GM12878 (cell line): ENCODE measurements at regions not wholly inside any gene's neighbourhood (a gene's known extent, or its start where the extent isn't known, plus 50 kb on each side); places are given as distances from the start of the nearest gene placed in this dataset.

ENCODE experiments used
- ATAC-seq: fragments of 200-7000 bp; cut with Tn5 transposase; 3 replicates; pipeline ENCODE4 v1.9.1; 2020; ENCODE audit warnings: mild to moderate bottlenecking, moderate library complexity
- BruUV-seq: library from RNA; stranded (reverse); fragments of 400-500 nt; replicated peaks from 2 replicates; lab custom pipeline; 2021; lab: Mats Ljungman, UMichigan
- CTCF ChIA-PET: fragments of 300-600 bp; sonication (Branson Sonifier 250); formaldehyde crosslinking; extraction: SDS; loops from one replicate; lab custom pipeline; 2021; ENCODE audit warnings: inconsistent platforms; lab: Yijun Ruan, JAX
- POLR2A ChIA-PET: fragments of 350-600 bp; formaldehyde crosslinking; extraction: SDS; loops from one replicate; lab custom pipeline; 2021; ENCODE audit warnings: inconsistent platforms; lab: Charles Lee
- RAD21 ChIA-PET: fragments of 300-600 bp; sonication (Branson Sonifier 250); formaldehyde crosslinking; loops from one replicate; lab custom pipeline; 2023; ENCODE audit warnings: antibody characterized with exemption; ENCODE audit not compliant: unreplicated experiment; lab: Charles Lee
- SMC1A ChIA-PET: fragments of 300-600 bp; sonication (Branson Sonifier 250); formaldehyde crosslinking; loops from one replicate; lab custom pipeline; 2023; ENCODE audit not compliant: unreplicated experiment, uncharacterized antibody; lab: Charles Lee
- DNase-seq: peaks from one replicate; pipeline ENCODE4 v3.0.0-alpha.2; 2011; ENCODE audit warnings: low read depth, low spot score
- FAIRE-seq: peaks from 3 replicates; lab custom pipeline; 2011; peaks lifted over from hg19 to GRCh38; lab: Jason Lieb, UNC
- H2AFZ ChIP-seq: 2 replicates; pipeline ENCODE4 v1.6.0; 2011; ENCODE audit warnings: low read depth, low read length, control low read depth; ENCODE audit not compliant: control insufficient read depth
- H3K27ac ChIP-seq: 2 replicates; pipeline ENCODE4 v1.5.1; 2011; ENCODE audit warnings: control low read depth; ENCODE audit not compliant: control insufficient read depth, insufficient read depth
- H3K27me3 ChIP-seq, 2 experiments: replicated peaks in 1 of 2; 2 replicates each; pipeline versions ENCODE4 v1.6.0 to v1.6.1; 2011; ENCODE audit warnings: low read length in 1 of 2; ENCODE audit not compliant: control insufficient read depth in 2 of 2, insufficient read depth in 2 of 2
- H3K36me3 ChIP-seq, 2 experiments: 2 replicates each; pipeline ENCODE4 v1.5.1; 2011; ENCODE audit warnings: low read length in 1 of 2; ENCODE audit not compliant: control insufficient read depth in 2 of 2, insufficient read depth in 2 of 2
- H3K4me1 ChIP-seq: 2 replicates; pipeline ENCODE4 v1.6.1; 2011; ENCODE audit warnings: mild to moderate bottlenecking, low read length, moderate library complexity, mixed read lengths; ENCODE audit not compliant: control insufficient read depth, insufficient read depth
- H3K4me2 ChIP-seq: 2 replicates; pipeline ENCODE4 v1.6.0; 2011; ENCODE audit warnings: control low read depth; ENCODE audit not compliant: control insufficient read depth, insufficient read depth
- H3K4me3 ChIP-seq: fragments of 200-600 bp; sonication (generic); 2 replicates; pipeline ENCODE4 v1.5.1; 2016
- H3K79me2 ChIP-seq: 2 replicates; pipeline ENCODE4 v1.6.0; 2011; ENCODE audit warnings: low read length; ENCODE audit not compliant: control insufficient read depth, insufficient read depth
- H3K9ac ChIP-seq: 2 replicates; pipeline ENCODE4 v1.8.0; 2011; ENCODE audit warnings: low read length, control low read depth, mixed read lengths; ENCODE audit not compliant: control insufficient read depth, insufficient read depth
- H3K9me3 ChIP-seq: replicated peaks from 3 replicates; pipeline ENCODE4 v1.5.1; 2011; ENCODE audit warnings: mild to moderate bottlenecking, low read length; ENCODE audit not compliant: control insufficient read depth, insufficient read depth
- H4K20me1 ChIP-seq: 2 replicates; pipeline ENCODE4 v1.6.0; 2011; ENCODE audit not compliant: control insufficient read depth, insufficient read depth
- ATF7 ChIP-seq: fragments of 450-650 bp; IDR thresholded peaks from 2 replicates; pipeline ENCODE4 v1.6.1; 2016; ENCODE audit warnings: low read depth, mild to moderate bottlenecking
- CREM ChIP-seq: IDR thresholded peaks from 2 replicates; pipeline ENCODE4 v1.6.1; 2014; ENCODE audit warnings: antibody characterized with exemption, low read depth
- POLR2AphosphoS2 ChIP-seq: IDR thresholded peaks from 2 replicates; pipeline ENCODE4 v1.6.1; 2011; ENCODE audit warnings: low read depth, mild to moderate bottlenecking, low read length, improper control_type of control experiment, moderate library complexity
- SMAD5 ChIP-seq: IDR thresholded peaks from 2 replicates; pipeline ENCODE4 v1.6.1; 2016; ENCODE audit warnings: antibody characterized with exemption, low read depth
- SP1 ChIP-seq: IDR thresholded peaks from one replicate; pipeline ENCODE4 v1.6.1; 2011; ENCODE audit warnings: low read depth, low read length
- WGBS: methylation state at CpG from one replicate; pipeline ENCODE4 v1.1.6; 2016; ENCODE audit warnings: low lambda C conversion rate; ENCODE audit not compliant: insufficient replicate concordance, insufficient coverage; ENCODE audit errors: missing lambda C conversion rate; 5-methylcytosine and 5-hydroxymethylcytosine counted together
- in situ Hi-C: fragments of 300-500 bp; cut with MboI; formaldehyde crosslinking; loops from 9 replicates; pipeline ENCODE4 v1.14.3; 2018; ENCODE audit warnings: mixed read lengths
- intact Hi-C: fragments of 100-400 bp; cut with micrococcal nuclease; formaldehyde crosslinking; loops from one replicate; pipeline ENCODE4 v1.14.2; 2022; ENCODE audit not compliant: unreplicated experiment
- TF ChIP-seq, protein P1 (sequence below): IDR thresholded peaks from 2 replicates; pipeline ENCODE4 v1.6.1; 2012; ENCODE audit warnings: low read depth, low read length, improper control_type of control experiment
- TF ChIP-seq, protein P2 (sequence below): fragments of 450-650 bp; IDR thresholded peaks from 2 replicates; pipeline ENCODE4 v1.6.1; 2014; ENCODE audit warnings: mild to moderate bottlenecking
- TF ChIP-seq, protein P3 (sequence below): fragments of 450-650 bp; IDR thresholded peaks from 2 replicates; pipeline ENCODE4 v1.6.1; 2017; ENCODE audit warnings: mild to moderate bottlenecking, low read depth, inconsistent platforms; ENCODE audit not compliant: poor library complexity, severe bottlenecking

DNA sequence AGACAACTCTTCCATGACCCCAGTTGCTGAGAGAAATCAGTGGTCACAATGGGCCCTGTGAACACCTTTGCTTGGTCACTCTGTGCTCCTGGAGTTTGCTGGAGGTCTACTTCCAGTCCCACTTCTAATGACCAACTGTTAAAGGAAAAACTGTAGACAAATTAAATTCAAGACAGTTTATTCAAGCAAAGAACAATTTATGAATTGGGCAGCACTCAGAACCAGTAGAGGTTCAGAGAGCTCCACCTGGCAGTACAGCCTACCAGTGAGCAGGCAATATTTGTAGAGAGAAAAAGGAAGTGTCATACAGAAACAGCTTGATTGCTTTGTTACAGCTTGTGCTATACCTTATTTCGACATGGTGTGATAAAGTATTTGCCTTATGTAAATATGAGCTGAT is 116.5 kb downstream of the HS3ST3B1 start:
- Histone ChIP-seq H3K27ac (no peak overlapping the region), H4K20me1 (no peaks in the 10 kb centered on the region), H3K9me3 (no peaks in the 10 kb centered on the region), H3K9ac (no peak overlapping the region), H3K4me3 (no peak overlapping the region), H3K79me2 (no peaks in the 10 kb centered on the region), H2AFZ (no peak overlapping the region), H3K36me3 (no peaks in the 10 kb centered on the region), H3K4me1 (no peaks in the 10 kb centered on the region), H3K27me3 (no peaks in the 10 kb centered on the region), H3K4me2 (no peak overlapping the region)
- in situ Hi-C loops: no loop called here
- SMC1A ChIA-PET: no interaction called here
- BruUV-seq: no TSS peak
- no peak for DNase-seq
- TF ChIP-seq SP1: no peak
- TF ChIP-seq CREM: no peak
- TF ChIP-seq ATF7: no peak
- TF ChIP-seq, protein P1, sequence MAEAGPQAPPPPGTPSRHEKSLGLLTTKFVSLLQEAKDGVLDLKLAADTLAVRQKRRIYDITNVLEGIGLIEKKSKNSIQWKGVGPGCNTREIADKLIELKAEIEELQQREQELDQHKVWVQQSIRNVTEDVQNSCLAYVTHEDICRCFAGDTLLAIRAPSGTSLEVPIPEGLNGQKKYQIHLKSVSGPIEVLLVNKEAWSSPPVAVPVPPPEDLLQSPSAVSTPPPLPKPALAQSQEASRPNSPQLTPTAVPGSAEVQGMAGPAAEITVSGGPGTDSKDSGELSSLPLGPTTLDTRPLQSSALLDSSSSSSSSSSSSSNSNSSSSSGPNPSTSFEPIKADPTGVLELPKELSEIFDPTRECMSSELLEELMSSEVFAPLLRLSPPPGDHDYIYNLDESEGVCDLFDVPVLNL: no peak
- TF ChIP-seq, protein P2, sequence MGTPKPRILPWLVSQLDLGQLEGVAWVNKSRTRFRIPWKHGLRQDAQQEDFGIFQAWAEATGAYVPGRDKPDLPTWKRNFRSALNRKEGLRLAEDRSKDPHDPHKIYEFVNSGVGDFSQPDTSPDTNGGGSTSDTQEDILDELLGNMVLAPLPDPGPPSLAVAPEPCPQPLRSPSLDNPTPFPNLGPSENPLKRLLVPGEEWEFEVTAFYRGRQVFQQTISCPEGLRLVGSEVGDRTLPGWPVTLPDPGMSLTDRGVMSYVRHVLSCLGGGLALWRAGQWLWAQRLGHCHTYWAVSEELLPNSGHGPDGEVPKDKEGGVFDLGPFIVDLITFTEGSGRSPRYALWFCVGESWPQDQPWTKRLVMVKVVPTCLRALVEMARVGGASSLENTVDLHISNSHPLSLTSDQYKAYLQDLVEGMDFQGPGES: no peak
- TF ChIP-seq, protein P3, sequence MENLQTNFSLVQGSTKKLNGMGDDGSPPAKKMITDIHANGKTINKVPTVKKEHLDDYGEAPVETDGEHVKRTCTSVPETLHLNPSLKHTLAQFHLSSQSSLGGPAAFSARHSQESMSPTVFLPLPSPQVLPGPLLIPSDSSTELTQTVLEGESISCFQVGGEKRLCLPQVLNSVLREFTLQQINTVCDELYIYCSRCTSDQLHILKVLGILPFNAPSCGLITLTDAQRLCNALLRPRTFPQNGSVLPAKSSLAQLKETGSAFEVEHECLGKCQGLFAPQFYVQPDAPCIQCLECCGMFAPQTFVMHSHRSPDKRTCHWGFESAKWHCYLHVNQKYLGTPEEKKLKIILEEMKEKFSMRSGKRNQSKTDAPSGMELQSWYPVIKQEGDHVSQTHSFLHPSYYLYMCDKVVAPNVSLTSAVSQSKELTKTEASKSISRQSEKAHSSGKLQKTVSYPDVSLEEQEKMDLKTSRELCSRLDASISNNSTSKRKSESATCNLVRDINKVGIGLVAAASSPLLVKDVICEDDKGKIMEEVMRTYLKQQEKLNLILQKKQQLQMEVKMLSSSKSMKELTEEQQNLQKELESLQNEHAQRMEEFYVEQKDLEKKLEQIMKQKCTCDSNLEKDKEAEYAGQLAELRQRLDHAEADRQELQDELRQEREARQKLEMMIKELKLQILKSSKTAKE: no peak
- no peak for TF ChIP-seq SMAD5
- TF ChIP-seq POLR2AphosphoS2: no peak
- intact Hi-C loops: no loop called here
- 4% methylated on average over 1 of the region's 1 CpG for WGBS
- no peak for FAIRE-seq
- RAD21 ChIA-PET: no interaction called here
- ATAC-seq: no peak
- POLR2A ChIA-PET: no interaction called here
- CTCF ChIA-PET: interaction anchor here (0.5 to 0.7 kb wide), 2 partner anchors 10 to 15 kb away, joined by 3 read pairs; no protein-coding TSS in a partner anchor
